HepG2 (cell line): ENCODE measurements at regions not wholly inside any gene's neighbourhood (a gene's known extent, or its start where the extent isn't known, plus 50 kb on each side); places are given as distances from the start of the nearest gene placed in this dataset.

Experiments used
- ATAC-seq: fragments of 200-7000 bp; cut with Tn5 transposase; 3 replicates; pipeline ENCODE4 v1.9.1; 2020; ENCODE audit warnings: mild to moderate bottlenecking, moderate library complexity
- BruUV-seq: library from RNA; stranded (reverse); fragments of 400-500 nt; replicated peaks from 2 replicates; lab custom pipeline; 2021; lab: Mats Ljungman, UMichigan
- CTCF ChIA-PET: fragments of 300-600 bp; formaldehyde crosslinking; extraction: SDS; loops from one replicate; lab custom pipeline; 2021; ENCODE audit warnings: low total read pairs, inconsistent platforms, low intra/inter-chr PET ratio; lab: Yijun Ruan, JAX
- POLR2A ChIA-PET: fragments of 350-600 bp; sonication (Branson Sonifier 250); formaldehyde crosslinking; loops from one replicate; lab custom pipeline; 2020; ENCODE audit warnings: antibody characterized with exemption, inconsistent platforms; lab: Yijun Ruan, JAX
- DNase-seq: peaks from one replicate; pipeline ENCODE4 v3.0.0-alpha.2; 2015; ENCODE audit warnings: low spot score
- FAIRE-seq: peaks from 3 replicates; lab custom pipeline; 2011; peaks lifted over from hg19 to GRCh38; lab: Jason Lieb, UNC
- H2AFZ ChIP-seq: one replicate; pipeline ENCODE4 v1.6.1; 2011; ENCODE audit warnings: low read length, inconsistent platforms
- H3K27ac ChIP-seq: fragments of 300-600 bp; 3 replicates; pipeline ENCODE4 v1.8.0; 2011; ENCODE audit warnings: mixed run types, mild to moderate bottlenecking, mixed read lengths, low read length, inconsistent platforms; ENCODE audit not compliant: insufficient read depth; ENCODE audit errors: extremely low read length
- H3K27me3 ChIP-seq, 2 experiments: fragments of 200-600 bp in 1 of 2; 2 replicates in 1 of 2; 3 replicates in 1 of 2; pipeline versions ENCODE4 v1.6.0 to v1.8.0; 2011; ENCODE audit warnings: low read length in 2 of 2, mild to moderate bottlenecking in 2 of 2, moderate library complexity in 2 of 2, inconsistent platforms in 1 of 2; ENCODE audit not compliant: insufficient read depth in 2 of 2, control insufficient read depth in 1 of 2
- H3K36me3 ChIP-seq, 2 experiments: fragments of 200-600 bp in 1 of 2; replicated peaks in 1 of 2; 2 replicates in 1 of 2; 3 replicates in 1 of 2; pipeline versions ENCODE4 v1.5.1 to v1.8.0; 2011; ENCODE audit warnings: low read length in 2 of 2, inconsistent platforms in 1 of 2; ENCODE audit not compliant: insufficient read depth in 2 of 2, control insufficient read depth in 1 of 2
- H3K4me1 ChIP-seq: 2 replicates; pipeline ENCODE4 v1.5.1; 2012; ENCODE audit warnings: low read length, inconsistent platforms; ENCODE audit not compliant: insufficient read depth
- H3K4me2 ChIP-seq: 2 replicates; pipeline ENCODE4 v1.6.0; 2011; ENCODE audit warnings: low read depth, low read length, inconsistent platforms
- H3K4me3 ChIP-seq, 3 experiments: fragments of 200-600 bp in 1 of 3; sonication (generic), shearing (Covaris generic) in 1 of 3; replicated peaks in 1 of 3; 2 replicates each; pipeline ENCODE4 v1.5.1; 2011 to 2016; ENCODE audit warnings: low read length in 3 of 3, inconsistent platforms in 2 of 3, low read depth in 2 of 3, mild to moderate bottlenecking in 2 of 3, control low read depth in 1 of 3, mixed read lengths in 1 of 3; ENCODE audit not compliant: insufficient read depth in 1 of 3
- H3K79me2 ChIP-seq: one replicate; pipeline ENCODE4 v1.6.1; 2011; ENCODE audit warnings: low read length, inconsistent platforms; ENCODE audit not compliant: insufficient read depth
- H3K9ac ChIP-seq: 2 replicates; pipeline ENCODE4 v1.6.0; 2011; ENCODE audit warnings: mild to moderate bottlenecking, low read depth, low read length, inconsistent platforms; ENCODE audit not compliant: insufficient read depth
- H3K9me3 ChIP-seq: 2 replicates; pipeline ENCODE4 v1.5.1; 2012; ENCODE audit warnings: mild to moderate bottlenecking, low read length
- H4K20me1 ChIP-seq: 2 replicates; pipeline ENCODE4 v1.6.0; 2011; ENCODE audit warnings: inconsistent platforms, mild to moderate bottlenecking, low read length, moderate library complexity; ENCODE audit not compliant: insufficient read depth
- CSRNP1 ChIP-seq: sonication (generic); formaldehyde crosslinking; IDR thresholded peaks from 2 replicates; pipeline ENCODE4 v1.8.1; 2023; ENCODE audit warnings: mild to moderate bottlenecking, missing genetic modification reagents
- NAIF1 ChIP-seq: sonication (generic); formaldehyde crosslinking; IDR thresholded peaks from 2 replicates; pipeline ENCODE4 v1.5.0; 2020; ENCODE audit warnings: mild to moderate bottlenecking, missing genetic modification reagents, borderline replicate concordance
- PBX2 ChIP-seq: IDR thresholded peaks from 2 replicates; pipeline ENCODE4 v1.6.1; 2016; ENCODE audit warnings: control low read depth
- RAD51 ChIP-seq: fragments of 450-650 bp; IDR thresholded peaks from 2 replicates; pipeline ENCODE4 v1.6.1; 2016; ENCODE audit warnings: borderline replicate concordance
- RXRA ChIP-seq: sonication (generic); formaldehyde crosslinking; IDR thresholded peaks from 2 replicates; pipeline ENCODE4 v1.5.1; 2020; ENCODE audit warnings: missing genetic modification reagents
- TCF7L2 ChIP-seq: IDR thresholded peaks from 2 replicates; pipeline ENCODE4 v1.6.1; 2011; ENCODE audit warnings: mild to moderate bottlenecking, low read depth, low read length, moderate library complexity
- ZNF619 ChIP-seq: sonication (generic); formaldehyde crosslinking; IDR thresholded peaks from 2 replicates; pipeline ENCODE4 v1.4.0; 2020; ENCODE audit warnings: mild to moderate bottlenecking, missing genetic modification reagents
- ZNF639 ChIP-seq: conservative IDR thresholded peaks from 2 replicates; pipeline ENCODE4 v1.6.1; 2018; ENCODE audit warnings: missing genetic modification reagents
- WGBS: methylation state at CpG from one replicate; pipeline ENCODE4 v1.1.6; 2017; ENCODE audit warnings: low lambda C conversion rate; 5-methylcytosine and 5-hydroxymethylcytosine counted together
- in situ Hi-C: cut with HindIII; loops from 2 replicates; pipeline ENCODE4 v1.10.0; 2017; ENCODE audit warnings: low pct_unique_long_range_greater_than_20kb; ENCODE audit not compliant: extremely low pct_ligation_motif_present
- intact Hi-C: fragments of 100-400 bp; cut with micrococcal nuclease; formaldehyde crosslinking; loops from one replicate; pipeline ENCODE4 v1.10.0; 2022; ENCODE audit not compliant: unreplicated experiment
- TF ChIP-seq, protein P1 (sequence below): sonication (generic); formaldehyde crosslinking; IDR thresholded peaks from 2 replicates; pipeline ENCODE4 v1.5.0; 2020; ENCODE audit warnings: missing genetic modification reagents, mild to moderate bottlenecking, borderline replicate concordance
- TF ChIP-seq, protein P2 (sequence below): sonication (generic); formaldehyde crosslinking; IDR thresholded peaks from 2 replicates; pipeline ENCODE4 v1.4.0; 2020; ENCODE audit warnings: missing genetic modification reagents

- TF ChIP-seq CSRNP1 (CRISPR knock-in tag): no peak
- TF ChIP-seq RXRA (CRISPR knock-in tag): no peak
- TF ChIP-seq ZNF619: no peak
- TF ChIP-seq NAIF1 (CRISPR knock-in tag): no peak
- no peak for TF ChIP-seq RAD51
- TF ChIP-seq TCF7L2: no peak
- TF ChIP-seq, protein P1, sequence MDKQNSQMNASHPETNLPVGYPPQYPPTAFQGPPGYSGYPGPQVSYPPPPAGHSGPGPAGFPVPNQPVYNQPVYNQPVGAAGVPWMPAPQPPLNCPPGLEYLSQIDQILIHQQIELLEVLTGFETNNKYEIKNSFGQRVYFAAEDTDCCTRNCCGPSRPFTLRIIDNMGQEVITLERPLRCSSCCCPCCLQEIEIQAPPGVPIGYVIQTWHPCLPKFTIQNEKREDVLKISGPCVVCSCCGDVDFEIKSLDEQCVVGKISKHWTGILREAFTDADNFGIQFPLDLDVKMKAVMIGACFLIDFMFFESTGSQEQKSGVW (CRISPR knock-in tag): no peak
- TF ChIP-seq, protein P2, sequence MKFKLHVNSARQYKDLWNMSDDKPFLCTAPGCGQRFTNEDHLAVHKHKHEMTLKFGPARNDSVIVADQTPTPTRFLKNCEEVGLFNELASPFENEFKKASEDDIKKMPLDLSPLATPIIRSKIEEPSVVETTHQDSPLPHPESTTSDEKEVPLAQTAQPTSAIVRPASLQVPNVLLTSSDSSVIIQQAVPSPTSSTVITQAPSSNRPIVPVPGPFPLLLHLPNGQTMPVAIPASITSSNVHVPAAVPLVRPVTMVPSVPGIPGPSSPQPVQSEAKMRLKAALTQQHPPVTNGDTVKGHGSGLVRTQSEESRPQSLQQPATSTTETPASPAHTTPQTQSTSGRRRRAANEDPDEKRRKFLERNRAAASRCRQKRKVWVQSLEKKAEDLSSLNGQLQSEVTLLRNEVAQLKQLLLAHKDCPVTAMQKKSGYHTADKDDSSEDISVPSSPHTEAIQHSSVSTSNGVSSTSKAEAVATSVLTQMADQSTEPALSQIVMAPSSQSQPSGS (CRISPR knock-in tag): no peak
- TF ChIP-seq ZNF639: no peak
- TF ChIP-seq PBX2 (CRISPR knock-in tag): no peak
- TF ChIP-seq, all 625 proteins: peak for 0
- H3K4me2 ChIP-seq: no peak overlapping the region
- BruUV-seq: no TSS peak
- H3K27ac ChIP-seq: no peak overlapping the region
- intact Hi-C loops: no loop called here
- WGBS: 0% methylated on average over 1 of the region's 1 CpG
- H3K4me1 ChIP-seq: no peaks in the 10 kb centered on the region
- H3K9ac ChIP-seq: no peak overlapping the region
- in situ Hi-C loops: no loop called here
- no peak for DNase-seq
- POLR2A ChIA-PET: no interaction called here
- CTCF ChIA-PET: no interaction called here
- no peak for FAIRE-seq
- H2AFZ ChIP-seq: no peak overlapping the region
- H3K4me3 ChIP-seq: no peak overlapping the region
- no peaks in the 10 kb centered on the region; a peak in 1 of 5 replicates for H3K27me3 ChIP-seq
- H3K79me2 ChIP-seq: no peaks in the 10 kb centered on the region
- ATAC-seq: no peak
- no peaks in the 10 kb centered on the region for H3K36me3 ChIP-seq
- H3K9me3 ChIP-seq: peaks cover 11% of the 10 kb centered on the region; the same call in 1 of the 2 replicates
- no peaks in the 10 kb centered on the region for H4K20me1 ChIP-seq
These were observed 326.4 kb downstream of the CYRIA start for GRCh38 chr2:16339206-16339605.
